Esophagus squamous epithelium (tissue), 5 donors: ENCODE measurements at regions not wholly inside any gene's neighbourhood (a gene's known extent, or its start where the extent isn't known, plus 50 kb on each side); places are given as distances from the start of the nearest gene placed in this dataset.

Experiments used
- DNase-seq: peaks from one replicate; lab custom pipeline; 2025; lab: John Stamatoyannopoulos, UW
- H3K27ac ChIP-seq, 4 donors: fragments of 200-600 bp; sonication (generic); one replicate each; pipeline ENCODE4 v1.5.1; 2016 to 2019; ENCODE audit warnings: mild to moderate bottlenecking in 1 of 4
- H3K27me3 ChIP-seq, 4 donors: fragments of 200-600 bp; sonication (generic); 1 replicate in 3 of 4; 2 replicates in 1 of 4; pipeline versions ENCODE4 v1.5.1 to v1.6.0; 2017 to 2021; ENCODE audit warnings: antibody characterized with exemption in 1 of 4
- H3K36me3 ChIP-seq, 3 donors: fragments of 200-600 bp; sonication (generic); one replicate each; pipeline ENCODE4 v1.5.1; 2016 to 2019
- H3K4me1 ChIP-seq, 3 donors: fragments of 200-600 bp; sonication (generic); one replicate each; pipeline ENCODE4 v1.5.1; 2017 to 2019
- H3K4me3 ChIP-seq, 4 donors: fragments of 200-600 bp; sonication (generic); 1 replicate in 3 of 4; 2 replicates in 1 of 4; pipeline ENCODE4 v1.5.1; 2016 to 2019; ENCODE audit warnings: mild to moderate bottlenecking in 2 of 4, moderate library complexity in 1 of 4
- H3K9me3 ChIP-seq, 3 donors: fragments of 200-600 bp; sonication (generic); one replicate each; pipeline ENCODE4 v1.5.1; 2016 to 2019
- POLR2A ChIP-seq, 4 donors: fragments of 450-650 bp; IDR thresholded peaks; one replicate each; pipeline ENCODE4 v1.6.1; 2017; ENCODE audit warnings: antibody characterized with exemption in 4 of 4, mild to moderate bottlenecking in 4 of 4, moderate library complexity in 3 of 4
- WGBS, 2 donors: methylation state at CpG; one replicate each; pipeline ENCODE4 v1.1.5; 2018; 5-methylcytosine and 5-hydroxymethylcytosine counted together
- intact Hi-C: fragments of 100-400 bp; cut with DNase I; formaldehyde crosslinking; loops from one replicate; pipeline ENCODE4 v1.15.0; 2022
- TF ChIP-seq, protein P1 (sequence below), 6 experiments: fragments of 450-650 bp in 4 of 6; fragments of 200-600 bp in 2 of 6; sonication (generic) in 2 of 6; IDR thresholded peaks; one replicate each; pipeline ENCODE4 v1.5.1; 2016 to 2019; ENCODE audit warnings: antibody characterized with exemption in 6 of 6, mild to moderate bottlenecking in 4 of 6, moderate library complexity in 4 of 6
- donor health status: DM: yes; HTN: yes; CAD: no.

DNA sequence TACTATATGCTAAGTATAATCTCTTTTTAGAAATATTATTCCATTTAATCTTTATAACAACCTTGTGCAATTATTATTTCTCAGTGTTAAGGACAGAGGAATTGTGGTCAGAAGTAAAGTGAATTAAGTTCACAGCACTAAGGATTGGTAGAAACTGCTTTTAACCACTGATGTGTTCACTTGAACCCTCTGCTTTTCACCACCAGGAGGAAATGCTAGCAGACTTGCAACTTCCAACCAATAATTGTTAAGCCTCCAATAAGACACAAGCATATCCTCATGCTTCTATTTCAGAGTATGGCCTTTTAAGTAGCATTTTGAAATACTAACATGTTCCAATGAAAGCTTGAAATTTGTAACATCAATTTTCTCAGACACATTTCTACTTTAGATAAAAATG is 527.4 kb downstream of the SI start:
- intact Hi-C loops = no loop called here
- Histone ChIP-seq H3K27ac (no peak overlapping the region), H3K9me3 (no peaks in the 10 kb centered on the region), H3K36me3 (no peaks in the 10 kb centered on the region), H3K27me3 (no peaks in the 10 kb centered on the region), H3K4me3 (no peak overlapping the region), H3K4me1 (no peaks in the 10 kb centered on the region)
- DNase-seq = no peak
- TF ChIP-seq POLR2A (IDR thresholded peaks at IDR 0.05) = no peak
- TF ChIP-seq, protein P1, sequence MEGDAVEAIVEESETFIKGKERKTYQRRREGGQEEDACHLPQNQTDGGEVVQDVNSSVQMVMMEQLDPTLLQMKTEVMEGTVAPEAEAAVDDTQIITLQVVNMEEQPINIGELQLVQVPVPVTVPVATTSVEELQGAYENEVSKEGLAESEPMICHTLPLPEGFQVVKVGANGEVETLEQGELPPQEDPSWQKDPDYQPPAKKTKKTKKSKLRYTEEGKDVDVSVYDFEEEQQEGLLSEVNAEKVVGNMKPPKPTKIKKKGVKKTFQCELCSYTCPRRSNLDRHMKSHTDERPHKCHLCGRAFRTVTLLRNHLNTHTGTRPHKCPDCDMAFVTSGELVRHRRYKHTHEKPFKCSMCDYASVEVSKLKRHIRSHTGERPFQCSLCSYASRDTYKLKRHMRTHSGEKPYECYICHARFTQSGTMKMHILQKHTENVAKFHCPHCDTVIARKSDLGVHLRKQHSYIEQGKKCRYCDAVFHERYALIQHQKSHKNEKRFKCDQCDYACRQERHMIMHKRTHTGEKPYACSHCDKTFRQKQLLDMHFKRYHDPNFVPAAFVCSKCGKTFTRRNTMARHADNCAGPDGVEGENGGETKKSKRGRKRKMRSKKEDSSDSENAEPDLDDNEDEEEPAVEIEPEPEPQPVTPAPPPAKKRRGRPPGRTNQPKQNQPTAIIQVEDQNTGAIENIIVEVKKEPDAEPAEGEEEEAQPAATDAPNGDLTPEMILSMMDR (IDR thresholded peaks at IDR 0.05) = no peak

DNA sequence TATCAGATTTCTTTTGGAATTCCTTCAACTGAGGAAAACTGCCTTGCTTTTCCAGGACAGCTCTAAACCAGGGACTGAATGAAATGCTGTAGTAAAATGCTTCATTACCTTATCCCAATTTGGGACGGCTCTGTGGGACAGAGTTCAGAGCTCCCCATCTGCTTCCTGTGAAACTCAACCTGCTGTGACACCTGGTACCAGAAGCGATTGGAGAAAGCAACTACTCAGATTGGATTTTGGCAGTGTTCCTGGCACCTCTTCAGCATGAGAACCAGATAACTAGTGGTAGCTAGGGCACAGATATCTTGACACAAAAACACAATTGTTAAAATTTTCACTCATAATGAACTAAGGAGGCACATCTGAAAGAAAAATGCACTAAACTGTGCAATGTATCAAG is 539.1 kb downstream of the SI start:
- TF ChIP-seq, protein P1 (IDR thresholded peaks at IDR 0.05) = no peak
- TF ChIP-seq POLR2A (IDR thresholded peaks at IDR 0.05) = no peak
- Histone ChIP-seq H3K4me1 (no peaks in the 10 kb centered on the region), H3K27me3 (no peaks in the 10 kb centered on the region), H3K9me3 (no peaks in the 10 kb centered on the region), H3K27ac (no peak overlapping the region), H3K4me3 (no peak overlapping the region), H3K36me3 (no peaks in the 10 kb centered on the region)
- intact Hi-C loops = no loop called here
- WGBS, 2 donors = 51 to 83% methylated on average over 2 of the region's 2 CpGs
- no peak for DNase-seq

- H3K4me1 ChIP-seq = no peaks in the 10 kb centered on the region
- DNase-seq = no peak
- H3K27ac ChIP-seq = no peak overlapping the region
- intact Hi-C loops = no loop called here
- no peaks in the 10 kb centered on the region for H3K27me3 ChIP-seq
- TF ChIP-seq, protein P1 (IDR thresholded peaks at IDR 0.05) = no peak
- no peak for TF ChIP-seq POLR2A (IDR thresholded peaks at IDR 0.05)
- H3K4me3 ChIP-seq = no peak overlapping the region
- H3K9me3 ChIP-seq = no peaks in the 10 kb centered on the region
- H3K36me3 ChIP-seq = no peaks in the 10 kb centered on the region
Observed at GRCh38 chr3:164537485-164537884, 540.8 kb downstream of the SI start.

DNA sequence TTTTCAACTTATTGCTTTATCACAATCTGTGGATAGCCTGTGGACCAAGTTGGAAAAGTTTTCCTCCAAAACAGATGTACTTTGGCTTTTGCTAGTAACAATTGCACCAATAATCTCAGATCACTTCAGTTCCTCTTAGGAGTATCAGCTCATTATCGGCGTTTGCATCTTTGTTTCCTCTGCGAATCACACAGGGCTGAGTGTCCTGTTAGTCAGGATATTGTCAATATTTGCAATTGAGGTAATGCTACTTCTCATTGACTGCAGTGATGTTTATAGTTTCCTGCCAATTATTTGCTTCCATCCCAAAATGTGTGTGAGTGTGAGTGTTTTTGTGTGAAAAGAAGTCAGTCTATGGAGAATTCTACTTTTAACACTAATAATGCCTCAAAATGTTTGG is 545.0 kb downstream of the SI start:
- no peak overlapping the region for H3K4me3 ChIP-seq
- H3K27ac ChIP-seq = no peak overlapping the region
- TF ChIP-seq, protein P1 (IDR thresholded peaks at IDR 0.05) = no peak
- TF ChIP-seq POLR2A (IDR thresholded peaks at IDR 0.05) = no peak
- no peaks in the 10 kb centered on the region for H3K9me3 ChIP-seq
- H3K36me3 ChIP-seq = no peaks in the 10 kb centered on the region
- intact Hi-C loops = no loop called here
- H3K4me1 ChIP-seq = no peaks in the 10 kb centered on the region
- no peak for DNase-seq
- no peaks in the 10 kb centered on the region for H3K27me3 ChIP-seq
- 65 to 73% methylated on average over 3 of the region's 3 CpGs for WGBS, 2 donors

DNA sequence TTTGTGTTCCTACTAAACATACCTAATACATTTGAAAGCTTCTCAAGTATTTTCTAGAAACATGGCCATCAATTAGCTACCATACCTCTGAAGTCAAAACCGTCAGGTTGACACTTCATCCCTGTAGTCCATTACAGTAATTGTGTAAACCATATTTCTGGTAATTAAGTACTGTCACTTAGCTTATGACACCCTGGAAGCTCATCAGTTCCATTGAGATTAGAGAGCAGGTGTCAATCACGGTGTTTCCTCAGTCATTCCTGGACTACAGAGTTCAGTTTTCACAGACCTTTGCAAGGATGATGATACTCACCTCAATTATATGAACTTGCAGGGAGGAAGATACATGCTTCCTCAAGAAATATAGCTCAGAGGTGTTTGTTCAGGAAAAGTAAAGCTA is 552.0 kb downstream of the SI start:
- H3K4me1 ChIP-seq = no peaks in the 10 kb centered on the region
- no peaks in the 10 kb centered on the region for H3K36me3 ChIP-seq
- peaks cover 0 to 14% (median 0%) of the 10 kb centered on the region in 3 donors for H3K9me3 ChIP-seq
- no peak for DNase-seq
- no peak overlapping the region for H3K4me3 ChIP-seq
- 54 to 61% methylated on average over 2 of the region's 2 CpGs for WGBS, 2 donors
- TF ChIP-seq POLR2A (IDR thresholded peaks at IDR 0.05) = no peak
- TF ChIP-seq, protein P1 (IDR thresholded peaks at IDR 0.05) = no peak
- H3K27me3 ChIP-seq = no peaks in the 10 kb centered on the region
- H3K27ac ChIP-seq = no peak overlapping the region
- intact Hi-C loops = no loop called here
